Body of pancreas (tissue), 4 donors: ENCODE measurements at regions not wholly inside any gene's neighbourhood (a gene's known extent, or its start where the extent isn't known, plus 50 kb on each side); places are given as distances from the start of the nearest gene placed in this dataset.

Source experiments
- CTCF ChIP-seq, 7 experiments: fragments of 450-650 bp in 4 of 7; fragments of 200-600 bp in 3 of 7; sonication (generic) in 3 of 7; IDR thresholded peaks; one replicate each; pipeline ENCODE4 v1.5.1; 2016 to 2019; ENCODE audit warnings: antibody characterized with exemption in 7 of 7
- POLR2A ChIP-seq, 3 donors: fragments of 450-650 bp; IDR thresholded peaks; one replicate each; pipeline ENCODE4 v1.6.1; 2016; ENCODE audit warnings: antibody characterized with exemption in 3 of 3, mild to moderate bottlenecking in 2 of 3

- TF ChIP-seq CTCF (IDR thresholded peaks at IDR 0.05) (no peak), POLR2A (IDR thresholded peaks at IDR 0.05) (no peak)
Measured at GRCh38 chr3:35544976-35545375, 94.3 kb upstream of the ARPP21 start.
